HG02943 (cell line): ENCODE measurements at regions not wholly inside any gene's neighbourhood (a gene's known extent, or its start where the extent isn't known, plus 50 kb on each side); places are given as distances from the start of the nearest gene placed in this dataset.

Source experiments
- ATAC-seq: cut with Tn5 transposase; IDR thresholded peaks from one replicate; pipeline ENCODE4 v1.9.1; 2021; ENCODE audit warnings: mild to moderate bottlenecking, low read depth, moderate library complexity; ENCODE audit not compliant: unreplicated experiment

DNA sequence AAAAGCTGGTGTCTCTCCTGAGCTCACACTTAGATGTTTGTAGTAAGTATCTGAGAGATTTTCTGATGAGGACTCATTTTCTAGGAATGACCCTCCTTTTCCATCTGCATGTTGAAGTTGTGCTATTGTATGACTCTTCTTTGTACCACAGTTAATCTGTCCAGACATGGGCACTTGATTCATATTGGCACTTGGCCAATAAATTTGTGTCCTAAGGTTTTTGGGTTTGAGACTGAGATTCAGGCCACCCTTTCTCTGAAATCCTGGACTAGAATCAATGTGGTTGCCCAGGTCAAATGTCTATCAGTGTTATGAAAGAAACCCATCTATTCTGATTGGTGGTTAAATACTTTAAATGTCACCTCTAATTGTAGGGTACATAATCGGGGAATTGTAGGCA, 869.0 kb downstream of the SH3BGRL start:
- no peak for ATAC-seq

DNA sequence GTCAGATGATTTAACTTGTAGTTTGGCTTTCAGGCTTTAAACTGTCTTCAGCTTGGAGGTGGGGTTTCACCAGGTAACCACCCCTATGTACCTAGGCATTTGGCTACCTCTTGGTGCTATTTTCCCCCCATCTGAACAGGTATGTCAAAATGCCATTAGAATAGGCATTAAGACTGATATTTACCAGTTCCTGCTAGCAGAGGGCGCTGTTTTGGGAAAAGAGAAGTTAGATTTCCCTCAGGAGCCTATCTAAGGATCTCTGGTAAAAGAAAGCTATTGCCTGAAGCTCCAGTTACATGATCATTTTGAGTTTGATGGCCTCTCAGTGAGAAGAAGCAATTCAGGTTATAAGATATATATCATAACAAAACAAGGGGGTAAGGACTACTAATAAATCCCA, 879.1 kb downstream of the SH3BGRL start:
- ATAC-seq: no peak

DNA sequence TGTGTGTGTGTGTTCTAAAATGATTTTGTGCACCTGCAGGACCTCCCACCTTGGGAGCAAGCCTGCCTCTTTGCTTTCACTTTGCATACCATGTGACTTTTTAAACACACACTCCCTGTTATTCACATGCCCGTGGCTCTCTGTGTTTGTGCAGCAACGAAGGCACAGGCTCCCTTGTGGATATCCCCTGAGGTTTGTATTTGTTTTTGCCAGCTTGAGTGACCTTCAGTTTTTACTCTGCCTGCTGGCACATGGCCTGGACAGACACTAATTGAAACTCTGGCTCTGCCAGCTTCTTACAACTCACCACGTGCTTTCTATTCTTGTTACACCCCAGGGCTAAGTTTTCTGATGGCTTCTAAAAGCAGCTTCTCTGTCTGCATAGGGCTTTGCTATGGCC, 885.8 kb downstream of the SH3BGRL start:
- no peak for ATAC-seq

DNA sequence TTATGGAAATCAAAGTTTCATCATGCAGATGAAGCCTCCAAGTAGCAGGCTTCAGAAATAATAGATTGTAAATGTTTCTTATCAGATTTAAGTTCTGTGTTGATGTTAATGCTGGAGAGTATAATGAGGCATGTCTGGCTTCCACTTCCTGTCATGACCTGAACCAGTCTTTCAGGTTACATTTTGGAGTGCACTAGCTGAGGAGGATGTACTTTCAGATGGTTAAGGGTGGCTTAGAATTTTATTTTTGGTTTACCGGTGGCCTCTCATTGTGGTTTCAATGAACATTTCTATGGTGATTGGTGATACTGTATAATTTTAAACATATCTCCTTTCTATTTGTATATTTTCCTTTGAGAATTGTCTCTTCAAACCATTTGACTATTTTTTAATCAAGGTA, 890.4 kb downstream of the SH3BGRL start:
- ATAC-seq: no peak

DNA sequence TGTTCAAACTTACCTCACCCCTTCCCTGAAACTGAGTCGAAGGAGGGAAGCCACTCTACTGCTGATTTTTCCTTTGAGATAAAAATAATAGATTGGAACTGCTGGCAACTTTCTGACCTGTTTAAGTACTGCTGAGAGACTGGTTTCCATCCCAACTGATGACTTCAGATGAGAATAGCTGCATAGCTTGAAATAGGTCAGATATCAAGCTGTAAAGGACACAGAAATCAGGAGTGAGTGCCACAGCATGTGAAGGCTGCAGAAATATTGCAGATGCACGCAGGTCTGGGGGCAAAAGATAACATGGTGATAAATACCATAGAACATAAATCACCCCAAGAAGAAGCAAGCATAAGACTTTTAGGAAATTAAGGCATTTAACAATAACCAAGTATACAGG, 923.2 kb downstream of the SH3BGRL start:
- no peak for ATAC-seq

GRCh38 chrX:82127228-82128123, 925.6 kb downstream of the SH3BGRL start:
- ATAC-seq: peak; percentile 91

DNA sequence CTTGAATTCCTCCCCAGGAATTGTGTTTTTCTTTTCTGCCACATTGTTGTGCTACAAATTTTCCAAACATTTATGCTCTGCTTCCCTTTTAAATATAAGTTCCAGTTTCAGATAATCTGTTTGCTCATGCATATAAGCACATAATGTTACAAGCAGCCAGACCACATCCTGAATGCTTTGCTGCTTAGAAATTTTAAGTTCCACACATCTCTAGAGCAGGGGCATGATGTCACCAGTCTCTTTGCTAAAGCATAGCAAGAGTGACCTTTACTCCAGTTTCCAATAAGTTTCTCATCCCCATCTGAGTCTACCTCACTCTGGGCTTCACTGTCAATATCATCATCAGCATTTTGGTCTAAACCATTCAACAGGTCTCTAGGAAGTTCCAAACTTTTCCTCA, 932.5 kb downstream of the SH3BGRL start:
- no peak for ATAC-seq

GRCh38 chrX:82141942-82142341, 940.0 kb downstream of the SH3BGRL start:
- ATAC-seq: no peak

GRCh38 chrX:82161195-82161594, 959.3 kb downstream of the SH3BGRL start:
- ATAC-seq: no peak

GRCh38 chrX:82163701-82164100, 961.8 kb downstream of the SH3BGRL start:
- no peak for ATAC-seq

DNA sequence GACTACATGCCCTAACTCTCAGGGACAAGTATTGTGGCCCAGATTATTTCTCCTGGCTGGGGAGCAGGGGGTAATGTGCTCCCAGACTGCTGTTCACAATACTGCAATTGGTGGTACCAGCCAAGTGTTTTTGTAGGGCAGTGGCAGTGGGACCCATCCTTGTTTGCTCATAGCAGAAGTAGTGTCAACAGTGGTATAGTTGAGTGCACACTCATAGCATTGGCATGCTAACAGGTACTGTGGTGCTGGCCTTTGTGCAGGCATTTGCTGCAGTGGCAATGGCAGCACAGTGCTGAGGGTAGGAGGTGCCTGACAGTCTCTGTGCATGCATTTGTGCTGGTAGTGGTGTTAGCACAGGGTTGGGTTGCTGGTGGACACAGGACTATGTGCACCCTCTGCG, 995.0 kb downstream of the SH3BGRL start:
- ATAC-seq: no peak

DNA sequence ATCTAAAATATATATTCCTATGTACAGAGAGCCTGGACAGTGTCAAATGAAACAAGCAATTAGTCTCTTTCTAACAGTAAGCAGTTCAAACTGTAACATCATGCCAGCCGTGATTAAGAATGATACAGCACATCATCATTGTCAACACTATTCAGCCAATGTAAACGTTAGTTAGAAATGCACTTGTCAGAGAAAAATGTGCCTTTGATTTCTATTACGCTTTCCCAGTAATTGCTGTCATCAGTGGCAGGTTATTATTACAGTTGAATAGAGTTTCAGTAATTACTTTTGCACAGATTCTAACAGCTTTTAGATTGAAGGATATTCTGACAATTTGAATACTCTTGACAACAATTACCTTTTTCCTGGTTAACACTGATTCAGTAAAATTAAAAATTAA, 1007.1 kb downstream of the SH3BGRL start:
- ATAC-seq: no peak

DNA sequence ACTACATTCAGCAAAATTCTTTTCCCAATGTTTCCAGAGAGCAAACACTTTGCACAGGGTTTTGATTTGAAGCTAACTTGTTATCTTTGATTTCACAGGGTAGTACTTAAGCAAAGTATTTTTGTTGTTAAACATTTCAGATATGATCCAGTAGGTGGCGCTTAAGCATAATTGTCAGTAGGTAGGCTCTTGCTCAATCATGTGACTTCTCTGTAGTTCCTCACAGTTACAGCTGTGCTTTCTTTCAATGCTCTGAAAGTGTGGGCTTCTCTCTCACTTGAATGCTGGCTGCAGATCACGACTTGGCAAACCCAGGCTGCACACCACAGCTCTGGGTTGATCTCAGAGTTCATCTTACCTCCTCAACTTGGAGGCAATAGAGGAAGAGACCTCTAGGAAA, 1016.5 kb downstream of the SH3BGRL start:
- ATAC-seq: no peak

DNA sequence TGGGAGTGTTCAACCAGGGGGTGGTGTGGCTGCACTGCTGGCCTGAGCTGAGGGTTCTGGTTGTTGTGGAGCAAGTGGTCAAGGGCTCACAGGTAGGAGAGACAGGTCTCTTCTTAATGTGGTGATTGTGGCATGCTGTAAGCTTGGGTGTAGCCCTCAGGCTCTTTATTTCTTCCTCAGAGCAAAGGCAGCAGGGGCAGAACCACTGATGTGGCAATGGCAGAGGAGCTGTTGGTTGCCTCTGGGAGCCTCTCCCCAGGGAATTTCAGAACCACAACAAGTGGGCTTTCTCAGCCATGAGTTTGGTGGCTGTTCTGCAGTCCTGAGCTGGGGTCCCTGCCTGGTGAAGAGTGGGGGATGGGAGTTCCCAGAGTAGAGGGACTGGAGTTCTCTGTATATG, 1017.2 kb downstream of the SH3BGRL start:
- no peak for ATAC-seq

GRCh38 chrX:82224961-82225360, 1023.1 kb downstream of the SH3BGRL start:
- ATAC-seq: no peak

GRCh38 chrX:82230013-82230412, 1028.1 kb downstream of the SH3BGRL start:
- ATAC-seq: no peak

DNA sequence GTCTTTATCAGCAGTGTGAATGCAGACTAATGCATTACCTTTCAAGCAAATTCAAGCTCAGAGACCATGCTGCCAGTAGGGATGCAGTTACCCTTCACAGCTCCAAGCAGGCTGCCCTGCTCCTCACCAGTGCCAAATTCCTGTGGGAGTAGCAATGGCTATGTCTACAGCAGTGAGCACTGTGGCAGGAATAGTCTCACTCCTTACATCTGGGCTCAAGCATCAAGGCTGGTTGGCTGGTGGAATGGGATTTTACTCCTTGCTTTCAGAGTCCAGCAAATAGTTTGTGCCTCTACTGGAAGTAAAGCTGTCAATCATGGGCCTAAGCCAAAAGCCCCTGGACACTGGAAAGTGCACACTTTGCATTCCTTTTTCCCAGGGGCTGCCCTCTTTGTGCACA, 1030.8 kb downstream of the SH3BGRL start:
- no peak for ATAC-seq

- ATAC-seq: no peak
Measured at GRCh38 chrX:82237328-82237727, 1035.4 kb downstream of the SH3BGRL start.
